PC-3 (cell line): ENCODE measurements at regions not wholly inside any gene's neighbourhood (a gene's known extent, or its start where the extent isn't known, plus 50 kb on each side); places are given as distances from the start of the nearest gene placed in this dataset.

ENCODE experiments used
- EZH2 ChIP-seq: fragments of 300-600 bp; sonication (generic); IDR thresholded peaks from one replicate; pipeline ENCODE4 v1.6.1; 2017; ENCODE audit warnings: antibody characterized with exemption, mild to moderate bottlenecking, low read length; ENCODE audit not compliant: unreplicated experiment
- EZH2phosphoT487 ChIP-seq: fragments of 300-600 bp; sonication (generic); IDR thresholded peaks from 2 replicates; pipeline ENCODE4 v1.6.1; 2018; ENCODE audit warnings: mild to moderate bottlenecking, antibody characterized with exemption, low read length, borderline replicate concordance
- TF ChIP-seq, protein P1 (sequence below): fragments of 300-600 bp; sonication (generic); conservative IDR thresholded peaks from 2 replicates; pipeline ENCODE4 v1.5.1; 2017; ENCODE audit warnings: antibody characterized with exemption, low read depth, mild to moderate bottlenecking, low read length

- TF ChIP-seq, protein P1, sequence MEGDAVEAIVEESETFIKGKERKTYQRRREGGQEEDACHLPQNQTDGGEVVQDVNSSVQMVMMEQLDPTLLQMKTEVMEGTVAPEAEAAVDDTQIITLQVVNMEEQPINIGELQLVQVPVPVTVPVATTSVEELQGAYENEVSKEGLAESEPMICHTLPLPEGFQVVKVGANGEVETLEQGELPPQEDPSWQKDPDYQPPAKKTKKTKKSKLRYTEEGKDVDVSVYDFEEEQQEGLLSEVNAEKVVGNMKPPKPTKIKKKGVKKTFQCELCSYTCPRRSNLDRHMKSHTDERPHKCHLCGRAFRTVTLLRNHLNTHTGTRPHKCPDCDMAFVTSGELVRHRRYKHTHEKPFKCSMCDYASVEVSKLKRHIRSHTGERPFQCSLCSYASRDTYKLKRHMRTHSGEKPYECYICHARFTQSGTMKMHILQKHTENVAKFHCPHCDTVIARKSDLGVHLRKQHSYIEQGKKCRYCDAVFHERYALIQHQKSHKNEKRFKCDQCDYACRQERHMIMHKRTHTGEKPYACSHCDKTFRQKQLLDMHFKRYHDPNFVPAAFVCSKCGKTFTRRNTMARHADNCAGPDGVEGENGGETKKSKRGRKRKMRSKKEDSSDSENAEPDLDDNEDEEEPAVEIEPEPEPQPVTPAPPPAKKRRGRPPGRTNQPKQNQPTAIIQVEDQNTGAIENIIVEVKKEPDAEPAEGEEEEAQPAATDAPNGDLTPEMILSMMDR = no peak
- TF ChIP-seq EZH2 (no peak), EZH2phosphoT487 (no peak)
Observed at GRCh38 chr14:34160619-34161018, 209.7 kb upstream of the EGLN3 start.
